GM03348 (cell line): ENCODE measurements at regions not wholly inside any gene's neighbourhood (a gene's known extent, or its start where the extent isn't known, plus 50 kb on each side); places are given as distances from the start of the nearest gene placed in this dataset.

ENCODE experiments used
- DNase-seq: peaks from one replicate; pipeline ENCODE4 v3.0.0; 2012; ENCODE audit warnings: low spot score

DNA sequence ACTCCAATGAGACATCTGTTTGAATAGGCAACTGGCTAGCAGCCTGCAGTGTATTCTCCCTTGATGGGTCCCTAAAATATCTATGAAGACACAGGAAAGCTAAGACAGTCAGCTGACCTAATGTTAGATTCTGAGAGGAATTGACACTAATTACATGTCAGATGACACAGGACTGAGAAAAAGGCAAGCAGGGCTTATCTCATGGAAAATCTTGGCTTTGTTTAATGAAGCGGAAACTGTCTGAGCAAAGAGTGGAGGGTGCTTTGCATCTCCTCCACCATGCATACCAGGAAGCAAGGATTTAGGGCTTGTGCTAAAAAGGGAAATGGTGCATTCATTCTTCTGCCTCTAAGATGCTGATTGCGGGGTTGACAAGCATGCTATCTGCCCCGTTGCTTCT, 135.5 kb upstream of the GLI3 start:
- DNase-seq: no peak

DNA sequence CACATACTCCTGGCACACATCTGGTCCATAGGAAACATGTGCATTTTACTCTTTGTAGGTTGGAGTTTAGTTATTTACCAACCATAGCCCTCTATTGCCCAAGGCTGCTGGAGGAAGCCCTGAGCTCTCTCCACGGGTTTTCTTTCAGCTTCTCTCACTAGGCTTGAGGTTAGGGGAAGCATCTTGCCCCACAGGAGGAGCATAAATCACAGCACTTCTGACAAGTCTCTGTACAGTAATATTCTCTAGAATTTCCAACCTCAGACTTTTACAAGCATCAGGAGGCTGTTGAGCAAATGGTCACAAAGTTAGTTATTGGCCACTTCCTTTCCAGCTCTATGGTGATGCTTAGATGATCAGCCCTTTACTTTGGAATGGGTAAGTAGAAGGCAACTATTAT, 122.9 kb upstream of the GLI3 start:
- DNase-seq: no peak

DNA sequence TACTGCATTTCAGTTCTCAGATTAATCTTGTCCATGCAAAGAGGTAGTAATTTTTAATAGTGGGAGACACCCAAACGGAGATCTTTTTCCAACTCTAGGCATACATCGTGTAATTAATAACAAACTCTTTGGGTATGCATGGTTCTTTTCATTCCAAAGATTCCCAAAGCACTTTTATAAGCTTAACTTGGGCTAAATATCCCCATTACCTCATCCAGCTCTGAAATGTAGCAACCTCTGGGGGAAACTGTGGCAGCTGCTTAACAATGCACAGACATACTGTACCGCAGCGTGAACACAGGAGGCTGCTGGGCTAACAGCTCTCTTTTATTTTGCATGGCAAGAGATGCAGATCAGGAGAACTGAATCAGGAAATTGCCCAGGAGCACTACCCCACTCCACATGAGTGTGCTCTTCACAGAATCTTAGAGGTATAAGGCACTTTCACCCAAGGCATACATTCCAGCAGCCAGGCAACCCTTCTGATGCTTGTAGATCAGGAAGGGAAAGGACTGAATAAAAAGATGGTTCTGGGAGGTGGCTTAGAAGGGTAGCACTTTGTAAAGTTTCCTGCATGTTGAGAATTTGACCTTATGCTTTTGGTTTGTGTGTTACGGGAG, 114.4 kb upstream of the GLI3 start:
- DNase-seq: peak; percentile 56

DNA sequence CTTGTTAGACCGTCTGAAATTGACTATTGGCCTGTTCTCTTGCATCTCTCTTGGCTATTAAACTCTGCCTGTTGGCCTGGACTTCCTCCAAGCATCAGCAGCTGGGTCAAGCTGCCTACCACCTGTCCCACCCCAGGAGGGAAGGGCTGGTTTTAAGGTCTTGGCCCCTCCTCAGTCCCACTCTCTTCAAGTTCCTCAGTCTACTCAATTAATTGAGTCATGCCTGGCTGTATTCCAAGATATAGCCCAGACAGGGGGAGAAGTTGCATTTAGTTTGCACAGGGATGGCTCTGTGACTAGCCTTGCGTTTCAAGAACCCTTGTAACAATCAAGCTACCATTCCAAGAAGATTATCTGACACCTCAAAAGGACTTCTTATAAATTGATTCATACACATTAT, 113.8 kb upstream of the GLI3 start:
- DNase-seq: peak; percentile 14

DNA sequence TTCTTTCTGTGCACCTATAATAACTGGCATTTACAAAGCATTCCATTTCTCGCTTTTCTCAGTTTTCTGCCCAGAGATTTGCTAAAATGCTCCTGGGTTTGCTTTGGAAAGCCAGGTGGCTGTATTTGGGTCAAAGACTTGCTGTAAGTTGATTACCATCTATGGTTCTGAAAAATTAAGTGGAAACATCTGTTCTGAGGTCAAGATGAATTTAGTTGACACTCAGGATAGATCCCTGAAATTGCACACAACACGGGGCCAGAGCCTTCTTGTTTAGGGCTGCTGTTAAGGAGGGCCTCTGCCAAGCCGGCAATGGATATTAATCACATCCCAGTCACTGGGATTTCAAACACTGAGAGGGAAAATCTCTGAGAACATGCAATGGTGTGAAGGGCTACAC, 111.6 kb upstream of the GLI3 start:
- DNase-seq: no peak

DNA sequence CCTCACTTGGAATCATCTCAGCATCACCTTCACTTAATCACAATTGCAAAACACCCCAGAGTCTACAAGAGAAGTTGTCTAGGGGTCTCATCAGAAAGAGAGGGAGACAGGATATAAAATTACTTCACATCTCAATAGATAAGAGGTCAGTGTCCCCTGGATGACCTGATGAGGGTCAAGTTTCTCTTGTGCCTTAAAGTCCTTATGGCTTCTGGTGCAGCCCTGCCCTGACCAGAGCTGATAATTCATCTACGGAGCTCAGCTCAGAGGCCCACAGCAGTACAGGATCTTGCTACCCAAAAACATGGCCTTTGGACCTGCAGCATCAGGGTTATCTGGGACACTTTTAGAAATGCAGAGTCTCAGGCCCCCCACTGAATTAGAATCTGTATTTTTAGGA, 111.1 kb upstream of the GLI3 start:
- DNase-seq: no peak

DNA sequence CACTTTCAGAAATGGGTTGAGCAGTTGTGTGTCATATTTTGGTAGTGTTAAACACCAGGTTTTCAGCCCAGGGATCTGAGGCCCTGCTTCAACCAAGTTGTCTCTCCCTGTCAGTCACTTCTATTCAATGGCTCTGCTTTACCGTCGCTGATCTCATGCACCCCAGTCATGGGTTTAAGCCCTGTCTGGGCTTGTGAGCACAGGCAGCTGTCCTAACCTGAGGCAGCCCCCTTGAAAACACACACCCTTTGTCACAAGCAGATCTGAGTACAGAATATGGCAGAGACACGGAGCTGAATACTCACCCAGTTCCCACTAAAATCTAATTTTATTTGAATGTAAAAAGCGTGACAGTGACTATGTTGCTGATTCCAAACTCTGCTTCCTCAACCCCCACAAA, 110.6 kb upstream of the GLI3 start:
- no peak for DNase-seq

DNA sequence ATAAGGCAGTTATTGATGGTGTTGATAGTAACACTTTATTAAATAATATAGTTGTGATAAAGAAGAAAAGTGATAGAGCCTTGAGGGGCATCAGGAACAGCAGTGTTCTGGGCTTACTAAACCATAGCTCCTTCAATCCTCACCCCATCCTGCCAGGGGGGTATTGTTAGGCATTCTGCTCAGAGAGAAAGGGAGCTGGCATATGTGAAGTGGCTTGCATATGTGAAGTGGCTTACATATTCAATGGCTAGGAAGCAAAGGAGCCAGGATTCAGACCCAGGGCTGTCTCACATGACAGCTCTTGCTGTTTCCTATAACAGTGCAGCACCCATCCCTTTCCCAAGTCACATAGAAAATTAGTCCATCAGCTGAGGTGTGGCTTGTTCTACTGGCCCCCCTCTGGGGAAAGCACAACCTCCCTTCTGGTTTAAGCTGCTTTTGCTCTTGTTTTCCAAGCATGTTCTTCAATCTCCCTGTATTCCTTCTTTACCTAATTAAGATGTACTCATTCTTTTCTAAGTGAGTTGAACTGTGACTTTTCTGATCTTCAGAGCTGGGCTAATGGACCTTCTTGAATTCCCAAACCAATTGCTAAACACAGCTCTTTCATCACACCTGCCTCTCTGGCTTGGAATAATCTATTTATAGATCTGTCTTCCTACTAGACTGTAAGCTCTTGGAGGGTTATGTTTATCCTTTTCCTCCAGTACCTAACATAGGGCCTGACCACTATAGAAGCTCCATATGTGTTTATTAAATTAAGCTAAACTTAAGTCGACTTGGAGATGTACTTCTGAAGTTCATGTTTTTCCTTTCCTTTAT, 108.7 kb upstream of the GLI3 start:
- DNase-seq: no peak

DNA sequence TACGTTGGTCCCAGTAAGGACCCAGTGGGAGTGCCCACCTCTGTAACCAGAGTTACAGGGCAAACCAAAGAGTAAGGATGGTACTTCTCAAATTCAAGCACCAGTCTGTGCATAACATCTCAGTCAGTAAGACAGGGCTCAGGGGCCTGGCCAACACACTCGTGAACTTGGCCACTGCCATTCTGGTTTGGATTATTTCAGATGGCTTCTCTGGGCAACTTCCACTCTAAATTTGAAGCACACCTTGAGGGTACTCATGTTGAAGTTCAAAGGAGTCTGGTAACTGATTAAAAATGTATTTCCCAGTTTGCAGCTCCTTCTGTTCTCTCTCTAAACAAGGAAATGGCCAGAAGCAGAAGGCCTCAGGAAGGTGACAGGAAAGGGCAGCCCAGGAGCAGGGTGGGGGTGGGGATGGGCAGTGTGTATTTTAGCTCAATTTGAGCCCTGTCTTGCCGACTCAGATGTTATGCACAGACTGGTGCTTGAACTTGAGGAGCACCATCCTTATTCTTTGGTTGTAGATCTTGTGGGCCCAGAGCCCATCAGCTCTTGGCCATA, 107.3 kb upstream of the GLI3 start:
- no peak for DNase-seq

DNA sequence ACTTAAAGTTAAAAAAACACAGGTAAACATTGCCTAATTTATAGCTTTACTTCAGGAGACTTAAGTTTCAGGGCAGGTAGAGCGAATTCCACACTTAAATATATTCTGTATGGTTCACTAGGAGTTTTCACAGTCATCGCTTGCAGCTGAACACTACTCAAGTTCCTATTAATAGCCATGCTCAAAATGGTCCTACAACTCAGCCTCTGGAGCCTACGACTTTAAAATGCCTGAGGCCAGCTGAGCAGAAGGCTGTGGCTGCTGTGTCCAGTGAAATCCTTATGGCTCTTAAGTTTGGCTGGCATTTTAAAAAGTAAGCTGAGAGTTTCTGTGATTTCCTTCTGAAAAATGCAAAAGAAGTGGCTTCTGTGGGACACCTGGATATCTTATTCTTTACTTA, 105.4 kb upstream of the GLI3 start:
- no peak for DNase-seq

DNA sequence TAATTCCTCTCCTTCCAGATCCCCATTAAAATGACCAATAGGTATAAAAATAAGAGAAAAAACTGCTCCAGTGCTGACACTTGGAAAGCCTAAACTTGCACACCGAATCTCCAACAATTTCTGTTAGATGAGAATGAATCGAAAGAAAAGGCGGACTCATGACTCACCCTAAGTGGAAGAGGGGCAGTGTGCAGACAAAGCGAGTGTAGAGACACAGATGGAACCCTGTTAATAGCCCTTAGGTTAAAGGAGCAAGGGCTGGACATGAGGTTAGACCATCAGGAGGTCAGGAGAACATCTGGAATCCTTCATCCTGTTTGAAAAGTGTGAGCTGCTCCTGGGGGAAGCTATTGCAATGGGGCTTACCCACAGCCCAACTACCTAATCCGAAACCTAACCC, 103.4 kb upstream of the GLI3 start:
- DNase-seq: no peak

DNA sequence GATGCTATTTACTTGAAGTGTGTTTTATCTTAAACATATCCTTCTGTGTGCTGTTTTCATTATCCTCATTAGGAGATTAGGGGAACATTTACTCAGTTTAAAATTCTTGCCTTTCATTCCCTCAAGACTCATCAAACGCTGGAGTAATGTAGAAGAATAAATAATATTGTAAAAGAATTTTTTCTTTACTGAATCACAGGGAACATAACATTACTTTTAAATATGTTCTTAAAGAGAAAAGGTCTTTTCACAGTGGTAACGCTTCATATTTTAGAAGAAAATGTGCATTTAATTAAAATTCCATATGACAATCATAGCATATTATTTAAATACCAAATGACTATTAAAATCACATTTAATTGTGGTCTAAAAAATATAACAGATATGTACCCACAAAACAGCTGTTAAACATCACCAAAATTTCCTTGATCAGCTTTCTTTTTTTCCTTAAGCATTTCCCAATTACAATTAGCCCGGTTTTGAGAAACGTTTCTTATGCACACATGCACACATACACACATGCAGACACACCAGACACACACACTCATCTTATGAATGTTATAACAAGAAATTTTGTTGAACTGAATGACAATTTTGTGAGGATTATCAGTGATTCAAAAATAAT, 102.0 kb upstream of the GLI3 start:
- no peak for DNase-seq

DNA sequence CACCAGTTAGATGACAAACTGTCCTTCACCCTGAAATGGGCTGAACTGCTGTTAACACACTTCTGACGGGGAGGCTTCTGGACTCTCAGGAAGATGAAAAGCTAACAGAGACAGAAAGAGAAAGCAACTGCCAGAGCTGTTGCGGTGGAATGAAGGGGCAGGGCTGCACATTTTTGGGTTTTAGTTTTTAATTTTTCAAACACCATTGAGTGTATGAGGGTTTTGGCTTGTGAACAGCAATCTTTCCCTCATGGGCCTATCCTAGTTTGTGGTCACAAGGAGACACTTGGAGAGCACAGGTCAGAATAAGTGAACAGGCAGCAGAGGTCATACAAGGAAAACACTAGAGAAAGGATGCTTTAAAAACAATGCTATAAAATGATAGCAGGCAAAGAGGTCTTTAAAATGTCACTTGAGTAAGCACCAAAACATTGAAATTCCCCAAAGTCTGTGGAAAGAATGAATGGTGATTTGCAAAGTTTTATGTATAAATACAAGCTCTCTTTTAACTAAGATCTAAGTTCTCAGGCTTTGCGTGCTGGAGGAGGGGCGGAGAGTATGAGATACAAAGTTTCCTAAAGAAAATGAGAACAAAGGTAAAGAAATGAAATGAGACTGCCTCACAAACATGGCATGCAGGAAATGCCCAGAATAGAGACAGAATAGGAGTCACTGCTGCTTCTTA, 101.4 kb upstream of the GLI3 start:
- peak; percentile 77 for DNase-seq

DNA sequence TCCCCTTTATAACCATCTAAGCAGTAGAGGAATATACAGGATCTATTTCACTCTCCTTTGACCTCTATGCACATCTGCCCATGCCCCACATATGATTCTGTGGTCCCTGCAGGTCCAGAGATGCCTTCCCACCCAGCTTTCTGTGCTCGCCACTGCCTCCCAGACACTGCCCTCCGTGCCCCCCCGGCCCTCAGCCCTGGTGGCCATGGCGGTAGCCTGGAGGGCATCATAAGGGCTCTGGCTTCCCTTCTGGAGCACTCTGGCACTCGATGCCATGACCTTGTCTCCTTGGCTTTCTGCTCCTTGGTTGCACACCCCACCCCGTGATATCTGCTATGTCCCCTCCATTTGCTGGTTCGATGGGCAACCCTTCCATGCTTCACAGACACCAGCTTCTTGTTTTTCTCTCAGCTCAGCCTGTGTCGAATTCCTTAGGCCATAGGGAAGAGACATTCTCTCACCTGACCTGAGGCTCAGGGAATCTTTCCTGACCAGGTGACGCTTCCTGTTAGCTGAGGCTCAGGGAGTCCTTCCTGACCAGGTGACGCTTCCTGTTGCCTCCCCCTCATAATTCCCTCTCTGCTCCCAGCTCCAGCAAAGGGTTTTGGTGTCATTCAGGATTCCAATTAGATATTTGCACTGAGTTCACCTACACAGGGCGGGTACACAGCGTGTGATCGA, 100.4 kb upstream of the GLI3 start:
- DNase-seq: no peak

DNA sequence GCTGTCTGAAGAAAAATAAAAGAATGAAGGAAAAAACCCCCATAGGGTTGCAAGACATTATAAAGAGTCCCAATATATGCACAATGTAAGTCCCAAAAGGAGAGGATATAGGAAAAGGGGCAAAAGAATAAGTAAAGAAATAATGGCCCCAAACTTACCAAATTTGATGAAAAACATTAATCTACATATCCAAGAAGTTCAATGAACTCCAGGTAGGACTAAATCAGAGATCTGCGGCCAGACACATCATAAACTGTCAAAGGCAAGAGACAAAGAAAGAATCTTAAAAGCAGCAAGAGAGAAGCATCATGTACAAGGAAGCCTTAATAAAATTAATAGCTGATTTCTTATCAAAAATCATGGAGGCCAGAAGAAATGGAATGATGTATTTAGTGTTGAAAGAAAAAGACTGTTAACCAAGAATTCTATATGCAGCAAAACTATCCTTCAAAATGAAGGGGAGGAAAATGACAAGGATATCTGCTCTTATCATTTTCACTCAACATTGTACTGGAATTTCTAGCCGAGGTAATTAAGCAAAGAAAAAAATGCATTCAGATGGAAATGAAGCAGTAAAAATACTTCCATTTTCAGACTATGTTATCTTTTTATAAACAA, 95.7 kb upstream of the GLI3 start:
- DNase-seq: no peak

DNA sequence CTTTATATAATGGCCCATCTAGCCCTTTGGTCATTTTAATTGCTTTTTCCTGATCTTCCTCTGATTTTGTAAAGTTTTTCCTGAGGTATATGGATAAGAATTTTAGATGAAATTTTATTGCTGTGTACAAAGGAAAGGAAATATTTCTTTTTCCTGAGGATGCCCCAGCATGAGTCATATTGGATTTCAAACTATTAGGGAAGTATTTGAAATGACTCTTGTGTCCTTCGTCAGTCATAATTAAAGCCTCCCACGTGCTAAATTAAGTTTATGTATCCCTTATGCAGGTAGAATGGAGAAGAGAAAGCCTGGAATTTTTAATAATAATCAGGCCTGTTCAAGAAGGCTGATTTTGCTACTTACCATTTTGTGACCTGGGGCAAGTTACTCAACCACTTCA, 82.6 kb upstream of the GLI3 start:
- DNase-seq: no peak

DNA sequence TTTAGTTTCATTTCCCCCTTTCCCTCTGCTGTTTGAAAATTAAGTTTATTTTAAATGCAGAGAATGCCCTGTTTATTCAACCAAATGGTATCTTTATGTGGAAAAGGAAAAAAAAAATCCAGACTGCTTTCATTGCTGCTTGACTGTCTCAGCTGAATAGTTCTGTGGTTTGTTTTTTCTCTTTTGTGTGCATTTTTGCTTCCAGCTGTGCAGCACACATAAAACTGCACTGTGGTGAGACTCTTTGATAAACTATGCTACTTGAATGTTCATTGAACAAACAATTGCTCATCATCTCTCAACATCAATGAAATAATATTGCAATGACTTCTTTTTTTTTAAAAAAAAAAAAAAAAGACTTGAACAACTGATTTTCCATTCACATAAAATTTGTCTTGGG, 78.6 kb upstream of the GLI3 start:
- DNase-seq: peak; percentile 54

DNA sequence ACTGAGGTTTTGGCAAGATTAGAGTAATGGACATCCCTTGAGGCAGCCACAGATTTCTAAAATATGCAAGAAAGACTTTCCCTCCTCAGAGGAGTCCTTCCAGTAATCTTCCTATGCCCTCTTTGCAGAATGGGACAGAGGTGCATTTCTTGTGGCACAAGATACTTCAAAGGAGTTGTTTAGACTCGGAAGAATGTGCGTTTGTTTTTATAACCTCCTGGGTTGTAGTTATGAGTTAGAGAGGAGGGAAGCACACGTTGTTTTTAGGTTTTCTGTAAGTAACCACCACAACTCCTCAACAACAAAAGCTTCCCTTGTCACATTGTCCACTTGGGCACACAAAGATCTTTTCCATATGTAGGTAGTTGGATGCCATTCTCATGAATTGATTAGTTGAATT, 78.1 kb upstream of the GLI3 start:
- DNase-seq: peak; percentile 19

DNA sequence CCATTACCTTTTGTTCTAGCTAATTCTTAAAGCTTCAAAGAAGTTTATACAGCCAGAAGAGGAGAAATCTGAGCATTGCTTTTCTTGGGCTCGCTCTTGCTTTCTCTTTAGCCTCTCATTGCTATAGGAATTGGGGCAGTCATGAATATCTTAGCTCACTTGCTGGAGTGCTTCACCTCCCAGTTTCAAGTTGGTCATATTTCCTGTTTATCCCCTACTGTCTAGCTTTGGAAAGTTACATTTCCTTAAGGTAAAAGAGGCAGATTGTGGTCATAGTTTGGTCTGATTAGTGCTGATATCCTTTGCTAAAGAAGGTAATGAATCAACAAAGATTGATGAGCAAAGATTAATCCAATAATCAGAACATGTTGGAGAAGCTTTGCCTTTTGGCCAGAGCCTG, 77.7 kb upstream of the GLI3 start:
- peak; percentile 14 for DNase-seq

DNA sequence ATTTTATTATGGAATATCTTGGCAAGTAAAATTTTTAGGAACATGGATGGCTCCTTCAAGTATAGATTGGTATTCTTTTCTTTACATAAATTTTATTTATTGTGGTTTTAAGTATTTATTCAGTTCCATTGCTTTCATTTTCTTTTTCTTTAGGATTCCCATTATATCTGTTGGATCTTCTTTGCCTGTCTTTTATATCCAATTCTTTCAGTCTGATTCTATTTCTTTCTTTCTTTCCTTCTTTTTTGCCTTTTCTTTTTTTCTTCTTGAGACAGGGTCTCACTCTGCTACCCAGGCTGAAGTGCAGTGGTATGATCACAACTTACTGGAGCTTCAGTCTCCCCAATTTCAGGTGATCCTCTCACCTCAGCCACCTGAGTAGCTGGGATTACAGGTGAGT, 74.2 kb upstream of the GLI3 start:
- DNase-seq: no peak

DNA sequence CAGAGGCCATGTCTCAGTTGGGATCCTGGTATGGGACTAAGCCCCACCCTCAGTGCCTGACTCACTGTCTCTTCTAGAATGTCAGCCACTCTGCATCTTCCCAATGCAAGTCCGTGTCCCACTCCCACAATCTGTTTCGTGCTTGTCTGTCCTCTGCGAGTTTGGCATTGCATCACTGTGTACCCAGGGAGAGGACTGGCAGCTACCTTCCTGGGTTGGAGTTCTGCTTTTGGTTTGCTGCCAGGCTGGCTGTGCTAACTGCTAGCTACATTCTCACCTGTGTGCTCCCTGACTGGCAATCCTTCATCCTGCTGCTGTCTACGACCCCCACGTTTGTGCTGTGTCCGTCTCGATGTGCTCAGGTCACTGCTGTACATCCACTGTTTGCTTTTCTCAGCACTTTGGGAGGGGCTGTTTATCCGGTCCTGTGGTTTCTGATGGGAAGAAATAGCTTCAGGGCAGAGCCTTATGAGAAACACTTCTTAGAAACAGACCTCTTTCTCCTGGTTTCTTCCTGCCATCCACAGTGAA, 56.0 kb upstream of the GLI3 start:
- no peak for DNase-seq
